SU-DHL-6 (cell line): ENCODE measurements at regions not wholly inside any gene's neighbourhood (a gene's known extent, or its start where the extent isn't known, plus 50 kb on each side); places are given as distances from the start of the nearest gene placed in this dataset.

Experiments used
- H2AFZ ChIP-seq: fragments of 200-600 bp; sonication (generic); 2 replicates; pipeline ENCODE4 v1.6.1; 2014; ENCODE audit warnings: low read depth, mild to moderate bottlenecking, moderate library complexity, mixed read lengths, antibody characterized with exemption, low read length; ENCODE audit not compliant: severe bottlenecking
- H3F3A ChIP-seq: fragments of 200-600 bp; shearing (Covaris generic); 2 replicates; pipeline ENCODE4 v1.6.0; 2016; ENCODE audit warnings: antibody characterized with exemption, mild to moderate bottlenecking; ENCODE audit not compliant: insufficient read depth
- H3K27ac ChIP-seq: fragments of 200-600 bp; sonication (generic); 2 replicates; pipeline ENCODE4 v1.5.1; 2016; ENCODE audit warnings: low read depth, mild to moderate bottlenecking, low read length, moderate library complexity, mixed read lengths
- H3K27me3 ChIP-seq: fragments of 200-600 bp; sonication (generic), shearing (Covaris generic); 2 replicates; pipeline ENCODE4 v1.6.0; 2014; ENCODE audit warnings: mild to moderate bottlenecking, low read length
- H3K36me3 ChIP-seq: fragments of 200-600 bp; sonication (generic); 2 replicates; pipeline ENCODE4 v1.6.1; 2014; ENCODE audit warnings: mild to moderate bottlenecking, low read length, mixed read lengths
- H3K4me2 ChIP-seq: fragments of 300-600, 200-600 bp; shearing (Covaris generic), sonication (generic); 2 replicates; pipeline ENCODE4 v1.6.0; 2014; ENCODE audit warnings: low read length, low read depth, mild to moderate bottlenecking; ENCODE audit not compliant: poor library complexity, severe bottlenecking
- H3K4me3 ChIP-seq: fragments of 200-600 bp; sonication (generic); 2 replicates; pipeline ENCODE4 v1.5.1; 2014; ENCODE audit warnings: antibody characterized with exemption, low read length, mild to moderate bottlenecking, mixed read lengths; ENCODE audit not compliant: insufficient read depth, poor library complexity, severe bottlenecking
- H3K79me2 ChIP-seq: fragments of 200-600 bp; sonication (generic); 2 replicates; pipeline ENCODE4 v1.6.1; 2014; ENCODE audit warnings: mild to moderate bottlenecking, low read length, moderate library complexity; ENCODE audit not compliant: insufficient read depth
- H3K9ac ChIP-seq: fragments of 200-600 bp; sonication (generic); 2 replicates; pipeline ENCODE4 v1.7.0; 2014; ENCODE audit warnings: mild to moderate bottlenecking, low read length
- H3K9me2 ChIP-seq: fragments of 200-600 bp; sonication (generic); replicated peaks from 2 replicates; pipeline ENCODE4 v1.6.1; 2014; ENCODE audit warnings: low read length; ENCODE audit not compliant: insufficient read depth
- H3K9me3 ChIP-seq: fragments of 200-600 bp; sonication (generic); 2 replicates; pipeline ENCODE4 v1.6.1; 2014; ENCODE audit warnings: low read length, mixed read lengths; ENCODE audit not compliant: insufficient read depth
- H4K20me1 ChIP-seq: fragments of 200-600 bp; sonication (generic); 2 replicates; pipeline ENCODE4 v1.6.1; 2014; ENCODE audit warnings: low read depth, mild to moderate bottlenecking, antibody characterized with exemption, low read length, moderate library complexity, mixed read lengths
- EZH2phosphoT487 ChIP-seq: fragments of 200-600 bp; sonication (generic), shearing (Covaris generic); conservative IDR thresholded peaks from 2 replicates; pipeline ENCODE4 v1.6.1; 2018; ENCODE audit warnings: mild to moderate bottlenecking, antibody characterized with exemption, low read length, moderate library complexity, mixed read lengths
- TF ChIP-seq, protein P1 (sequence below): fragments of 200-600 bp; sonication (generic); IDR thresholded peaks from one replicate; pipeline ENCODE4 v1.5.1; 2017; ENCODE audit warnings: antibody characterized with exemption, mild to moderate bottlenecking, low read length, moderate library complexity; ENCODE audit not compliant: insufficient read depth, poor library complexity, severe bottlenecking

DNA sequence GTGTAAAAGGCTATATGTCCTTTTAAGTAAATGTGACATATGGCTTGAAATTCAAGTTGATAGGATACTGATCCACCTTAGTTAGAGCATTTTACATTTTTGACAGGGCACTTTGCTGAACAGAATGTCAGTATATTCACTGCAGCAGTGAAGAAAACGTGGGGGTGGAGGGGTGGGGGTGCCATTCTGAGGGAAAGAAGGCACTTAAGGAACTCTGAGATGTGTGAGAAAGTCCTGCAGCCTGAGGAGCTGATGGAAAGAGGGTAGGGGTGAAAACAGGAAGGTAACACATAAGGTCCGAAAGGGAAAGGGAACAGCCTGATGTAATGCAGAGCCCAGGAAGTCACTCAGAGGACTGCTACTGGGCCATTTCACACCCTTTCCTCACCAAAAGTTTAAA, 265.5 kb upstream of the GRIP1 start:
- H3K9ac ChIP-seq = no peak overlapping the region
- H3F3A ChIP-seq = no peaks in the 10 kb centered on the region
- no peaks in the 10 kb centered on the region for H3K27me3 ChIP-seq
- TF ChIP-seq, protein P1, sequence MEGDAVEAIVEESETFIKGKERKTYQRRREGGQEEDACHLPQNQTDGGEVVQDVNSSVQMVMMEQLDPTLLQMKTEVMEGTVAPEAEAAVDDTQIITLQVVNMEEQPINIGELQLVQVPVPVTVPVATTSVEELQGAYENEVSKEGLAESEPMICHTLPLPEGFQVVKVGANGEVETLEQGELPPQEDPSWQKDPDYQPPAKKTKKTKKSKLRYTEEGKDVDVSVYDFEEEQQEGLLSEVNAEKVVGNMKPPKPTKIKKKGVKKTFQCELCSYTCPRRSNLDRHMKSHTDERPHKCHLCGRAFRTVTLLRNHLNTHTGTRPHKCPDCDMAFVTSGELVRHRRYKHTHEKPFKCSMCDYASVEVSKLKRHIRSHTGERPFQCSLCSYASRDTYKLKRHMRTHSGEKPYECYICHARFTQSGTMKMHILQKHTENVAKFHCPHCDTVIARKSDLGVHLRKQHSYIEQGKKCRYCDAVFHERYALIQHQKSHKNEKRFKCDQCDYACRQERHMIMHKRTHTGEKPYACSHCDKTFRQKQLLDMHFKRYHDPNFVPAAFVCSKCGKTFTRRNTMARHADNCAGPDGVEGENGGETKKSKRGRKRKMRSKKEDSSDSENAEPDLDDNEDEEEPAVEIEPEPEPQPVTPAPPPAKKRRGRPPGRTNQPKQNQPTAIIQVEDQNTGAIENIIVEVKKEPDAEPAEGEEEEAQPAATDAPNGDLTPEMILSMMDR = no peak
- TF ChIP-seq EZH2phosphoT487 = no peak
- H3K27ac ChIP-seq = no peak overlapping the region
- no peaks in the 10 kb centered on the region for H3K79me2 ChIP-seq
- no peaks in the 10 kb centered on the region for H3K9me3 ChIP-seq
- H2AFZ ChIP-seq = no peak overlapping the region
- H3K36me3 ChIP-seq = no peaks in the 10 kb centered on the region
- H4K20me1 ChIP-seq = no peaks in the 10 kb centered on the region
- no peaks in the 10 kb centered on the region for H3K9me2 ChIP-seq
- H3K4me2 ChIP-seq = no peak overlapping the region
- no peak overlapping the region for H3K4me3 ChIP-seq

DNA sequence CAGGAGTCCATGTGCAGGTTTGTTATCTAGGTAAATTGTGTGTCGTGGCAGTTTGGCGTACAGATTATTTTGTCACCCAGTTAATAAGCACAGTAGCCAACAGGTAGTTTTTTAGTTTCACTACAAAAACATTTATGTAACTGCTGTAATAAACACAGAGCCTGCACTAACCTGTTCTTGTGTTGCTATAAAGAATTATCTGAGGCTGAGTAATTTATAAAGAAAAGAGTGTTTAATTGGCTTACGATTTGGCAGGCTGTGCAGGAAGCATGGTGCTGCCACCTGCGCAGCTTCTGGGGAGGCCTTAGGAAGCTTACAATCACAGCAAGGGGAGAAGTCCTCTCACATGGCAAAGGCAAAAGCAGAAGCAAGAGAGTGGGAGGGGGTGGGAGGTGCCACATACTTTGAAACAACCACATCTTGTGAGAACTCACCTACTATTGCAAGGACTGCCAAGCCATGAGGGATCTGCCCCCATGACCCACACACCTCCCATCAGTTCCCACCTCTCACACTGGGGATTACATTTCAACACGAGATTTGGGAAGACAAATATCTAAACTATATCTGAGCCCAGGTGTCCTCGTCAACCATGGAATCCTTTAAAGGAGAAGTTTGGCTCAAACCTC, 266.4 kb upstream of the GRIP1 start:
- no peak overlapping the region for H3K27ac ChIP-seq
- H3K36me3 ChIP-seq = no peaks in the 10 kb centered on the region
- H3K9me3 ChIP-seq = no peaks in the 10 kb centered on the region
- TF ChIP-seq, protein P1 = no peak
- no peak for TF ChIP-seq EZH2phosphoT487
- no peak overlapping the region for H3K4me2 ChIP-seq
- no peak overlapping the region for H3K9ac ChIP-seq
- no peaks in the 10 kb centered on the region for H3K9me2 ChIP-seq
- no peak overlapping the region for H3K4me3 ChIP-seq
- no peak overlapping the region for H2AFZ ChIP-seq
- no peaks in the 10 kb centered on the region for H4K20me1 ChIP-seq
- no peaks in the 10 kb centered on the region for H3K79me2 ChIP-seq
- no peaks in the 10 kb centered on the region for H3K27me3 ChIP-seq
- no peaks in the 10 kb centered on the region for H3F3A ChIP-seq

DNA sequence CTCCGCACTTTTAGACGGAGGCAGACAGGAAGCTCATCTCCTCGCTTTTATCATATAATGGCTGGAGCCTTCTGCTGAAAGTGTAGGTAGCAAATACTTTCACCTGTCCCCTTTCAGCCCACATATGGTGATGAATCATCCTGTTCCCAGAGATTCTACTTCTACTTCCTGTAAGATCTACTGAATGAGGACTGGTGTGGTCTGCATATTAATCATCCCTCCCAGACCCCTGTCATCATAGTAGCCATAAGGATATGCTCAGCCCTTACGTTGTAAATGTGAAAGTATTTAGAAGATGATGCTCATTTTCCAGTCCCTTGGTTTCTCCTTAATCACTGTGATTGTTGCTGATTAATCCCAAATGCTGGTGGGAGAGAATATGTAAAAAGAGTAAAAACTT, 268.2 kb upstream of the GRIP1 start:
- Histone ChIP-seq H3K36me3 (no peaks in the 10 kb centered on the region), H3K27ac (no peak overlapping the region), H3K4me3 (no peak overlapping the region), H4K20me1 (no peaks in the 10 kb centered on the region), H3K79me2 (no peaks in the 10 kb centered on the region), H3K9ac (no peak overlapping the region), H3K9me3 (no peaks in the 10 kb centered on the region), H2AFZ (no peak overlapping the region), H3F3A (no peaks in the 10 kb centered on the region), H3K4me2 (no peak overlapping the region), H3K9me2 (no peaks in the 10 kb centered on the region), H3K27me3 (no peaks in the 10 kb centered on the region)
- TF ChIP-seq EZH2phosphoT487 = no peak
- TF ChIP-seq, protein P1 = no peak
